GM18873 (cell line): ENCODE measurements at regions not wholly inside any gene's neighbourhood (a gene's known extent, or its start where the extent isn't known, plus 50 kb on each side); places are given as distances from the start of the nearest gene placed in this dataset.
"Not testable (repeated sequence)": the region's sequence is repeated elsewhere in the genome, so short reads cannot be mapped to it uniquely, and the experiment has no call there.

ENCODE experiments used
- ATAC-seq: cut with Tn5 transposase; IDR thresholded peaks from one replicate; pipeline ENCODE4 v1.9.1; 2021; ENCODE audit warnings: mild to moderate bottlenecking, moderate library complexity, moderate number of reproducible peaks; ENCODE audit not compliant: unreplicated experiment, low FRiP score

- no peak for ATAC-seq
These were observed 323.8 kb upstream of the ADCY2 start for GRCh38 chr5:7072188-7072587.

- ATAC-seq, result no peak
These were observed 322.3 kb upstream of the ADCY2 start for GRCh38 chr5:7073666-7074065.

- no peak for ATAC-seq
These were observed 321.8 kb upstream of the ADCY2 start for GRCh38 chr5:7074176-7074575.

GRCh38 chr5:7075470-7075869 lies 320.5 kb upstream of the ADCY2 start:
- ATAC-seq, result no peak

- no peak for ATAC-seq
These were observed 317.8 kb upstream of the ADCY2 start for GRCh38 chr5:7078101-7078500.

GRCh38 chr5:7078901-7079300 lies 317.0 kb upstream of the ADCY2 start:
- ATAC-seq, result no peak

GRCh38 chr5:7080501-7080900 lies 315.4 kb upstream of the ADCY2 start:
- no peak for ATAC-seq

GRCh38 chr5:7087719-7088297 lies 308.1 kb upstream of the ADCY2 start:
- ATAC-seq, result no peak

GRCh38 chr5:7088849-7089248 lies 307.1 kb upstream of the ADCY2 start:
- ATAC-seq, result no peak

- ATAC-seq, result no peak
These were observed 301.3 kb upstream of the ADCY2 start for GRCh38 chr5:7094626-7095025.

- ATAC-seq, result no peak
These were observed 299.6 kb upstream of the ADCY2 start for GRCh38 chr5:7096294-7096693.

- ATAC-seq, result no peak
These were observed 290.6 kb upstream of the ADCY2 start for GRCh38 chr5:7105358-7105757.

GRCh38 chr5:7117961-7118360 lies 278.0 kb upstream of the ADCY2 start:
- no peak for ATAC-seq

- ATAC-seq, result no peak
These were observed 264.3 kb upstream of the ADCY2 start for GRCh38 chr5:7131680-7132079.

GRCh38 chr5:7146886-7147285 lies 249.1 kb upstream of the ADCY2 start:
- ATAC-seq, result no peak

- ATAC-seq, result no peak
These were observed 238.9 kb upstream of the ADCY2 start for GRCh38 chr5:7157083-7157482.

- ATAC-seq, result no peak
These were observed 226.6 kb upstream of the ADCY2 start for GRCh38 chr5:7169240-7169878.

GRCh38 chr5:7170785-7171184 lies 225.2 kb upstream of the ADCY2 start:
- not testable (repeated sequence) for ATAC-seq

- no peak for ATAC-seq
These were observed 216.6 kb upstream of the ADCY2 start for GRCh38 chr5:7179364-7179763.

- no peak for ATAC-seq
These were observed 214.1 kb upstream of the ADCY2 start for GRCh38 chr5:7181841-7182240.

- no peak for ATAC-seq
These were observed 210.2 kb upstream of the ADCY2 start for GRCh38 chr5:7185742-7186141.

GRCh38 chr5:7186818-7187217 lies 209.1 kb upstream of the ADCY2 start:
- no peak for ATAC-seq
